ENCODE measurements at regions not wholly inside any gene's neighbourhood (a gene's known extent, or its start where the extent isn't known, plus 50 kb on each side); places are given as distances from the start of the nearest gene placed in this dataset.

- H3K4me3 ChIP-seq (ENCODE audit: low read depth, low read length): no peak overlapping the region
- ChIA-PET POLR2A (no interaction called here), CTCF (interaction anchor here (0.6 kb wide), 1 partner anchor 1084 kb away, joined by 3 read pairs; no protein-coding TSS in a partner anchor)
- no peaks in the 10 kb centered on the region for H3K4me1 ChIP-seq (ENCODE audit: control insufficient read depth, insufficient read depth, low read length)
- H3K36me3 ChIP-seq (ENCODE audit: control insufficient read depth in 2 of 2, insufficient read depth in 1 of 2, low read length in 2 of 2): no peaks in the 10 kb centered on the region
- TF ChIP-seq ZNF2 (tag by site-specific recombination; IDR thresholded peaks at IDR 0.05) (no peak), ZNF571 (tag by site-specific recombination; IDR thresholded peaks at IDR 0.05) (no peak)
- H3K27ac ChIP-seq (ENCODE audit: extremely low read depth, low read depth, low read length): no peak overlapping the region
- no peaks in the 10 kb centered on the region for H3K9me3 ChIP-seq (ENCODE audit: control insufficient read depth, insufficient read depth, low read depth, low read length)
These were observed 150.0 kb upstream of the COL3A1 start for GRCh38 chr2:188824125-188824524.

- TF ChIP-seq ZBTB20 (tag by site-specific recombination; IDR thresholded peaks at IDR 0.05) (no peak), ZNF112 (tag by site-specific recombination; IDR thresholded peaks at IDR 0.05) (no peak), SCRT2 (tag by site-specific recombination; IDR thresholded peaks at IDR 0.05) (no peak), WT1 (tag by site-specific recombination; IDR thresholded peaks at IDR 0.05) (no peak), ZNF610 (tag by site-specific recombination; IDR thresholded peaks at IDR 0.05; ENCODE audit: borderline replicate concordance) (no peak), KLF7 (tag by site-specific recombination; IDR thresholded peaks at IDR 0.05; ENCODE audit: borderline replicate concordance) (no peak), GLI2 (tag by site-specific recombination; IDR thresholded peaks at IDR 0.05; ENCODE audit: borderline replicate concordance, low read depth) (no peak), SP2 (tag by site-specific recombination; IDR thresholded peaks at IDR 0.05) (no peak), ZNF211 (tag by site-specific recombination; IDR thresholded peaks at IDR 0.05; ENCODE audit: low read depth) (no peak), ZSCAN30 (tag by site-specific recombination; IDR thresholded peaks at IDR 0.05) (no peak), ZBTB21 (tag by site-specific recombination; IDR thresholded peaks at IDR 0.05) (no peak), ZSCAN18 (tag by site-specific recombination; IDR thresholded peaks at IDR 0.05) (no peak), ZNF768 (tag by site-specific recombination; IDR thresholded peaks at IDR 0.05) (no peak), ZNF10 (tag by site-specific recombination; IDR thresholded peaks at IDR 0.05) (no peak)
- Histone ChIP-seq H3K9me3 (ENCODE audit: control insufficient read depth, insufficient read depth, low read depth, low read length) (no peaks in the 10 kb centered on the region), H3K4me1 (ENCODE audit: control insufficient read depth, insufficient read depth, low read length) (no peaks in the 10 kb centered on the region), H3K4me3 (ENCODE audit: low read depth, low read length) (no peak overlapping the region), H3K27ac (ENCODE audit: extremely low read depth, low read depth, low read length) (no peak overlapping the region), H3K36me3 (ENCODE audit: control insufficient read depth in 2 of 2, insufficient read depth in 1 of 2, low read length in 2 of 2) (no peaks in the 10 kb centered on the region)
- ChIA-PET CTCF (no interaction called here), POLR2A (no interaction called here)
These were observed 140.8 kb upstream of the COL3A1 start for GRCh38 chr2:188833331-188833730.

- Histone ChIP-seq H3K4me1 (ENCODE audit: control insufficient read depth, insufficient read depth, low read length) (no peaks in the 10 kb centered on the region), H3K27ac (ENCODE audit: extremely low read depth, low read depth, low read length) (no peak overlapping the region), H3K4me3 (ENCODE audit: low read depth, low read length) (no peak overlapping the region), H3K36me3 (ENCODE audit: control insufficient read depth in 2 of 2, insufficient read depth in 1 of 2, low read length in 2 of 2) (no peaks in the 10 kb centered on the region), H3K9me3 (ENCODE audit: control insufficient read depth, insufficient read depth, low read depth, low read length) (no peaks in the 10 kb centered on the region)
- CTCF ChIA-PET: no interaction called here
- TF ChIP-seq ZNF335 (tag by site-specific recombination; conservative IDR thresholded peaks at IDR 0.05): no peak
- no peak for TF ChIP-seq OVOL3 (tag by site-specific recombination; IDR thresholded peaks at IDR 0.05)
- TF ChIP-seq KLF17 (tag by site-specific recombination; IDR thresholded peaks at IDR 0.05): no peak
- TF ChIP-seq ZFP37 (tag by site-specific recombination; IDR thresholded peaks at IDR 0.05): no peak
- TF ChIP-seq ZNF433 (tag by site-specific recombination; IDR thresholded peaks at IDR 0.05; ENCODE audit: low read depth): no peak
- POLR2A ChIA-PET: no interaction called here
These were observed 140.4 kb upstream of the COL3A1 start for GRCh38 chr2:188833799-188834198.
